ENCODE measurements at regions not wholly inside any gene's neighbourhood (a gene's known extent, or its start where the extent isn't known, plus 50 kb on each side); places are given as distances from the start of the nearest gene placed in this dataset.

DNA sequence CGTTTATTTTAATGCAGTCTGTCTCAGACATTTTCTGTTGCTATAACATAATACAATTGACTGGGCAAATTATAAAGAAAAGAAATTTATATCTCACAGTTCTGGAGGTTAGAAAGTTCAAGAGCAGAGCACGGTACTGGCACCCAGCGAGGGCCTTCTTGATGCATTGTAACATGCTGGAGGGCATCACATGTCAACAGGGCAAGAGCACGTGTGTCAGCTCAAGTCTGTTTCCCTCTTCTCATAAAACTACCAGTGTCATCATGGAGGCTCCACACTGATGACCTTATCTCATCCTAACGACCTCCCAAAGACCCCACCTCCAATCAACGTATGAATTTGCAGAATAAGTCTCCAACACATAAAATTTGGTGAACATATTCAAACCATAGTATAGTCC, 90.6 kb upstream of the GRIK1 start:
- ChIA-PET CTCF (ENCODE audit: low intra/inter-chr PET ratio) (no interaction called here), POLR2A (no interaction called here)
- Histone ChIP-seq H4K20me1 (replicated peaks; ENCODE audit: control insufficient read depth, insufficient read depth, low read length) (no peaks in the 10 kb centered on the region), H3K36me3 (ENCODE audit: control insufficient read depth, insufficient read depth, low read length) (no peaks in the 10 kb centered on the region), H3K9me3 (replicated peaks; ENCODE audit: control insufficient read depth, insufficient read depth, low read depth, low read length) (no peaks in the 10 kb centered on the region), H3K9ac (ENCODE audit: insufficient read depth in 1 of 2, low read depth in 2 of 2, low read length in 2 of 2) (no peak overlapping the region), H3K79me2 (ENCODE audit: control insufficient read depth, insufficient read depth, low read length) (no peaks in the 10 kb centered on the region), H2AFZ (ENCODE audit: low read depth, low read length) (no peak overlapping the region), H3K4me3 (no peak overlapping the region), H3K9me1 (ENCODE audit: control insufficient read depth, insufficient read depth, low read length) (no peaks in the 10 kb centered on the region), H3K27ac (ENCODE audit: extremely low read depth, low read depth, low read length) (no peak overlapping the region), H3K4me1 (replicated peaks in 1 of 2; ENCODE audit: control insufficient read depth in 2 of 2, insufficient read depth in 2 of 2, low read length in 2 of 2) (no peaks in the 10 kb centered on the region), H3K27me3 (ENCODE audit: control insufficient read depth in 2 of 2, insufficient read depth in 2 of 2, low read length in 2 of 2) (no peaks in the 10 kb centered on the region), H3K4me2 (ENCODE audit: insufficient read depth, low read length) (no peak overlapping the region)
- DNase-seq (ENCODE audit: extremely low read depth in 1 of 4, low spot score in 3 of 4) (no peak), ATAC-seq (no peak), FAIRE-seq (no peak)
- intact Hi-C loops (cut with micrococcal nuclease) = no loop called here
- in situ Hi-C loops (cut with MboI) = no loop called here
- 1% methylated on average over 6 of the region's 6 CpGs for WGBS (ENCODE audit: insufficient coverage, low coverage, missing lambda C conversion rate)
- BruUV-seq (replicated peaks) = no TSS peak
- TF ChIP-seq ZNF146 (CRISPR knock-in tag; IDR thresholded peaks at IDR 0.05; ENCODE audit: unreplicated experiment) = no peak
- TF ChIP-seq, protein P1, sequence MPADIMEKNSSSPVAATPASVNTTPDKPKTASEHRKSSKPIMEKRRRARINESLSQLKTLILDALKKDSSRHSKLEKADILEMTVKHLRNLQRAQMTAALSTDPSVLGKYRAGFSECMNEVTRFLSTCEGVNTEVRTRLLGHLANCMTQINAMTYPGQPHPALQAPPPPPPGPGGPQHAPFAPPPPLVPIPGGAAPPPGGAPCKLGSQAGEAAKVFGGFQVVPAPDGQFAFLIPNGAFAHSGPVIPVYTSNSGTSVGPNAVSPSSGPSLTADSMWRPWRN (IDR thresholded peaks at IDR 0.05; ENCODE audit: low read depth) = no peak
- TF ChIP-seq ZNF217 (CRISPR knock-in tag; IDR thresholded peaks at IDR 0.05) = no peak
- no peak for TF ChIP-seq ZNF253 (CRISPR knock-in tag; conservative IDR thresholded peaks at IDR 0.05)
- TF ChIP-seq MCM2 (IDR thresholded peaks at IDR 0.05; ENCODE audit: low read depth) = no peak
- TF ChIP-seq, protein P2, sequence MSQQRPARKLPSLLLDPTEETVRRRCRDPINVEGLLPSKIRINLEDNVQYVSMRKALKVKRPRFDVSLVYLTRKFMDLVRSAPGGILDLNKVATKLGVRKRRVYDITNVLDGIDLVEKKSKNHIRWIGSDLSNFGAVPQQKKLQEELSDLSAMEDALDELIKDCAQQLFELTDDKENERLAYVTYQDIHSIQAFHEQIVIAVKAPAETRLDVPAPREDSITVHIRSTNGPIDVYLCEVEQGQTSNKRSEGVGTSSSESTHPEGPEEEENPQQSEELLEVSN (IDR thresholded peaks at IDR 0.05; ENCODE audit: borderline replicate concordance in 1 of 2, extremely low read depth in 1 of 2, insufficient read depth in 1 of 2, insufficient read length in 1 of 2, low read depth in 1 of 2, low read length in 1 of 2, poor library complexity in 1 of 2, severe bottlenecking in 1 of 2) = no peak
- TF ChIP-seq GABPB2 (CRISPR knock-in tag; conservative IDR thresholded peaks at IDR 0.05) = no peak

Data from K562 (cell line).